TTC549 (cell line): ENCODE measurements at regions not wholly inside any gene's neighbourhood (a gene's known extent, or its start where the extent isn't known, plus 50 kb on each side); places are given as distances from the start of the nearest gene placed in this dataset.
A peak's percentile ranks its signal among the peaks of the same experiment; 100 is the strongest.

ENCODE experiments used
- FAIRE-seq: peaks from 2 replicates; lab custom pipeline; 2012; peaks lifted over from hg19 to GRCh38; lab: Jason Lieb, UNC

DNA sequence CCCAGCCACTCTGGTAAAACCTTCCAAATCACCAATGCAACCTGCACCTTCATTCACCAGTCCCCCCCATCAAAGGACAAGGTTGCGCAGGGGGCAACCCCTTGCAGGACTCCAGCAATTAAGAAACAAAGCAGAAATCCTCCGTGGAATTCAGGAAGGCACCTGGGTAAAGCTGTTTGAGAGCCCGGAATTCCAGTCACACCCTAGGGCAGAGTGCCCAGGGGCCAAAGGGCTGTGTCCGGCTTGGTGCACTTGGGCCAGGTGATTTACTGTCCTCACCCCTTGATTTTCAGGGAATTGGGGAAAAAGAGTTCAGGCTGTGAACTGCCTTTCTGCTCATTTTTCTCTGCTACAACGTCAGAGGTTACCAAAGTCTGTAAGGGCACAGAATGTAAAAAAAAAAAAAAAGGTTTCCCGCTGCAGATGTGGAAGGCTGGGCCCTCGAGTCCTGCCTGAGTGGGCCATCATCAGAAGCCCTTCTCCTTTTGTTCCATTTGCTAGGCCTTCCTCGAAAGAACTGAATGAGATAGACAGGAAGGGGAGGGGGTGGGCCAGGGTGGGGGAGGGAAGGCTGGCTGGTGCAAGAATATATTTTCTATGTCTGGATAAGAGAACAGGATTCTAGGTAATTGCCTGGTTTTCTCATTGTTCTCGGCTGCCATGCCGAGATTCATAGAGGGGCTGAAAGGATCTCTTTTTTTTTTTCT, 266.5 kb upstream of the PSMD7 start:
- no peak for FAIRE-seq

DNA sequence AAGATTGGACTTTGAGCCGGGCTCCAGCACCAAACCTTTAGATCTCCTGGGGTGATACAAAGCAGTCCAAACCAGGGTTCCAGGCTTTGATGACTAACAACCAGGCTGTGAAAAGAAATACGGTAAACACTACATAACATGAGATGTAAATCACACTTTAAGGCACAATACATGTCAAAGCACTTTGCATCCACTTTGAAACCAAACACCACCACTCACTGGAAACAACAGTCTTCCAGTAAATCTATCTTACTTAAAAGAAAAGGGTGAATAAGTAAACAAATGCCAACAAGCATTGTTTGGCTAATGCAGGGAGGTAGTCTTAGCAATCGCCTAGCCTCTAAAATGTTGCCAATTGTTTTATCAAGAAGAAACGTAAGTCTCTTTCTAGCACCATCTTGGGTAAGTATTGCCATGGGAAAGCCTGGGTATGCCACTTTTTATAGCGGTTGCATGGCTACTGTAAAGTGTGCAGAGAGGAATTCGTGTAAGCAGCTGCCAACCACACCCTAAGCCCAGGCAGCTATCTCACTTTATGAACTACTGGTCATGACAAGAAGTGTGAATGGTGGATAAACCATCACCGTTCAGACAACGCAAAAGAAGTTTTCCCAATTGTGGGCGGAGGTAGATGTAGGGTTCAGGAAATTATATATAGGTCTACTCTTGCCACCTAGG, 267.4 kb upstream of the PSMD7 start:
- FAIRE-seq: peak; percentile 93

DNA sequence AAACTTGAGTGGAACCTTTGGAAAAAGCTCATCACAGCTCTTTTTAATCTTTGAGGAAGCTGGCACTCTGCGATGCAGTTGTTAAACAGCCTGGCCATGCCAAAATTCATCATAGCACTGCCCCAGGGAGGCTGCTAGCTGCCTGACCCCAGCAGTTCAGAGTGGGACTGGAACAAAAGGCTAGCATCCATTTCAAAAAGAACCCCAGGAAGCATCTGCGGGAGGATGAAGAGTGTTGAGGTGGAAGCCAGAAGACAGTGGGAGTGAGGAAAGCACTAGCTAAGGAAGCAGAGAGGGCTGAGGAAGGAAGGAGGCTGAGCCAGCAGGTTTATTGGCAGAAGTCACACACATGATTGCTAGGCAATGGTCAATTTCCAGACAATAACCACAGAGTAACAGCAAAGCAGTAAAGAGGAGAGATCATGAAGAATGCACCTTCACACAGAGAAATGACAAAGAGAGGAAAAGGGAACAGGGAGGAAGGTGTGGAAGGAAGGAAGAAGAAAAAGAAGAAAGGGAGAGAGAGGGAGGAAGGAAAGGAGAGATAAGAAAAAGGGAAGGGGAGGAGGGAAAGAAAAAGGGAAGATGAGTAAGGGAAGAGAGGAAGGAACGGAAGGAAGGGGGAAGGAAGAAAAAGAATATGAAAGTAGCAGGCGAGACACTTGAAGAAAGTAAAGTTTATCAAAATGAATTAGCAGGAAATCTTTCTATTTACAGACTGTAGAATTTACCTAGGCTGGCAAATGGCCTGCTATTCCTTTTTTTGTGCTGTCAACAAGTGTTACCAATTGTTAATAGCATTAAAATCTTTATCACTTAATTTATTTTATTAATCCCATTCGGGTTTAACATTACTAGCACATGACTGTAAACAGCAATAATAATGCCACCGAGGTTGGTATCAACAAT, 270.0 kb upstream of the PSMD7 start:
- FAIRE-seq: no peak

DNA sequence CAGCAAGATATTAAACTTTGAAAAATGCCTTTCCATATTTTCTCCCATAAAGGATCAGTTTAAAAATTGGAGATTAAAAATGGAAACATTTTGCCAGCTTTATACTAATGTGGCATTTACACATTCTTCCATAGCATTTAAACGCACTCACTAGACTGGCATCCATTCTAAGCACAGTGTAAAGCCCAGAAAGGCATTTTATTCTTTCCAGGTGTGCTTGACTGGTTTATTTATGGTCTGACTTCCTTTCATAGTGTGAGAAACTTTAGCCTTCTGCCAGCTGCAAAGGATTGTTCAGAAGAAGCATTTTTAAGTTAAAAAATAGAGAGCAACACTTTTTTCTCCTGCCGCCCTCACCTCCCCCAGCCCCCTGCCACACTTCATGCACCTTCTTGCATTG, 271.7 kb upstream of the PSMD7 start:
- no peak for FAIRE-seq

DNA sequence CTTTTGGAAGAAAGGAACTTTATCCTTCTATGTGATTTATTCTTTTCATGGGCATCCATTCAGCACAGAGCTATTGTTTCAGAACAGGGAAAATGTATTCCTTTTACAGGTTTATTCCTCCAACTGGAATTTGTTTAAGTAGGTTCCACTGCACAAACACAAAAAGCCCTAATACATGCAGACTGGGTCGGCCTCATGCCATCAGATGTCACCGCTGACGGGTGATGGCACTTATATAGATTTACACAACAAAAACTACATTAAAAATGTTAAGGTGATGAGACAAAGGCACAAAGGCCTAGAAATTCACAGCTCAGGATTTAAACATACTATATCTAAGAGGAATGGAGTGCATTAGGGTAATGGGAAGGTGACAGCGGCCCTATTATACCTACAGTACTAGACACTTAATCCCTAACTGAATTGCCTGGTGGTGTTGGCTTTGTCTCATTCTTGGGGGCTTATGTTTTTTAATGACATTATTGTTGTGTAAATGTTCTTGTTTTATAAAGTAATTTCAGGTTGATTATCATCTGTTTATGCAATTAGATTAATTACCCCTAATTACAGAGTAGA, 276.4 kb upstream of the PSMD7 start:
- no peak for FAIRE-seq

DNA sequence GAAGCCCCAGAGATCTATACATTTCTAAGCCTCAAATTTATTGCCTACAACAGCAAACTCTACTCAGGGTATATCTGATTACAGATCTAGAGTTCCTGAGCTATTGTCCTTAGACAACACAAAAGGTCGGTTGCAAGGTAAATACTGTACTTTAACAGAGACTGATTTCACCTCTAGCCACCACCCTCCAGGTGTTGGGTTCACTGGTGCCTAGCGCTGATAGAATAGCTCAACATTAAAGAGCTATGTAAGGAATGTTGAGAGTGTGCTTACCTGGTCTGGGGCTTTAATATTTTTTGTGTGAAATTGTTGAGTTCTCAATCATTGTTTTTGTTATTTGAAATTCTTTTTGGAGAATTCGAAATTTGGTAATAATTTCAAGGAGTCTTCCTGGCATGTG, 277.0 kb upstream of the PSMD7 start:
- no peak for FAIRE-seq

DNA sequence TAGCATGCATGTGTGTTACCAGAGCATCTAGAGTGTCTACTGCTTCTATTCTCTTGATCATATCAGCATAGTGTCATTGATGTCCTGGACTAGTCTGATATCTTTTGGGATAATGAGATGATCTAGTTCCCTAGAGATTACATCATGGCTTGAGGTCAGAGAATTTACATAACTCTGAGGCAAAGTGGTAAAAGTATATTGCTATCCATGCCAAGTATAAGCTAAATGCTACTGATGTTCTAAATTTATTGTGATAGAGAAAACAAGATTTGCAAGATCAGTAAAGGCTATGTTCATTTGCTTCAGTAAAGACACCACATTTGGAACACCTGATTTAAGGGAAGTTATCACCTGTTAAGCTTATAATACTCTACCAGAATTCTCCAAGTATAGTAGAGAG, 280.7 kb upstream of the PSMD7 start:
- no peak for FAIRE-seq

DNA sequence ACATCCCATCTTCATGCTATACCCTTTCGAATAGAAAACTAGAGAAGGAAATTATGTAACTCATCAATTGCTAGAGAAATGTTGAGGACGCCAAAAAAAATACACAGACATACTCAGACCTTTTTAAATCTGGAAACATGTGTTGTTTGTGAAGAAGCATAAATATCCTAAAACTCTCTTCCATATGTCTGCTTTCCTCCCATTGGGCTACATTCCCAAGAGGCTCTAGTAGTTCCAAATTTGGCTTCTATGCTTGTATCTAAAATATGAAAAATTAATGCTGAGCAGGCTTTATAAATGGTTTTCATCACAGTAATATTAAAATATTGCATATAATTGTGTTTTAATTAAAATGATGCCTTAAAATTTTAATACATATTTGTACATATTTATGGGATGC, 297.9 kb upstream of the PSMD7 start:
- no peak for FAIRE-seq

DNA sequence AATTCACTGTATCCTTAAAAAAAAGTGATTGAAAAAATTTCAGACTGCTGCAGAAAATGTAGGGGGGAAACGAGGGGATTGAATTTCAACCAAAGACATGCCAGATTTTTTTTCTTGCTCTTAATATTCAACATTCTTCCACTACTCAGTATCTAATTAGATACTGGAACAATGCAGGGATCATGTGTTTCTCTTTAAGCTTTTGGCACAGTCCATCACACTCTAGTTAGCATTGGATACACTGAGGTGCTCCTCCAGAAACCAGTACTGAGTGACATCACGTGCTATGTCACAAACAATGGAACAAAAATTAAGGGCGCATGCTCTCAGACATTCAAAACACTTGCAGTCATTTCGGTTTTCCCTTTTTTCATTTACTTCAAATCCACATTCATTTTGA, 298.6 kb upstream of the PSMD7 start:
- no peak for FAIRE-seq

DNA sequence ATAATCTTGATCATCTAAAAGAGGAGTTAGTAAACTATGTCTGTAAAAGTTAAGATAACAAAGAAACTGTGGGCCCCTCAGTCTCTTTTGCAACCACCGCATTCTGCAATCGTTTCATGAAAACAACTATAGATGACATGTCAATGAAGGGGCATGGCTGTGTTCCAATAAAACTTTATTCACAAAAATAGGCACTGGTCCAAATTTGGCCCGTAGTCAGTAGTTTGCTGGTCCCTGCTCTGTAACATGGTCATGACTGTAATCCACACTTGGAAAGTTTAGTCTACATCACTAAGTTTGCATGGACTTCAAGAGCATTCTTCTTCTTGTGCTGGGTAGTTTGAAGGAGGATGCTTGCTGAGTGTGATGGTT, 299.3 kb upstream of the PSMD7 start:
- no peak for FAIRE-seq

DNA sequence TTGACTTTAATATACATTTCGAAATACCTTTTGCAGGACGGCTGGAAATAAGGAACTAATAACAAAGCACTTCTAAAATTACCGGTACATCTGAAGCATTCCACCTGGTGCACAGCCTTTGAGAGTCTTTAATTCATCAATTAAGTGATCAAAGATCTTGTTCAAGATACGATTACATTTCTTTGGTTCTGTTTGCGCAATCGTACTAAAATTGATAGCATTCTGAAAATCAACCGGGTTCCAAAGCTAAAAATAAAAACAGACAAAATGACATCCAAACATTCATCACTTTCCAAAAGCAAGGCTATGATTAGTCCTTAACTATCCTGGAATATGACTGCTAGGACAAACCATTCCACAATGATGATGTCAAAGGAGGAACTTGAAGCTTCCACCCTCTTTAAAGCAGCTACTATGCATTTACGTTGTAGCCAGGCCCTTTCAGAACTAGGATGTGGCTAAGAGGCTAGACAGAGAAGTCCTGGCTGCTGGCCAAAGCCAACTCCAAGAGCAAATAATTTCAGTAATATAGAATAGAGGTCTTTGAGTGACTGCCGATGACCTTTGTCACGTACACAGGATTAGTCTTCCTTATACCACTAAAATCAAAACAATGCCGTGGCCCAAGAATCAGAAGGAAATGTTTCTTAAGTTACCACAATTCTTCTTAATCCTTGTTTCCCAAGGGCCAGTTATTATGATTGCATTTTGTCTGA, 299.8 kb upstream of the PSMD7 start:
- FAIRE-seq: no peak

DNA sequence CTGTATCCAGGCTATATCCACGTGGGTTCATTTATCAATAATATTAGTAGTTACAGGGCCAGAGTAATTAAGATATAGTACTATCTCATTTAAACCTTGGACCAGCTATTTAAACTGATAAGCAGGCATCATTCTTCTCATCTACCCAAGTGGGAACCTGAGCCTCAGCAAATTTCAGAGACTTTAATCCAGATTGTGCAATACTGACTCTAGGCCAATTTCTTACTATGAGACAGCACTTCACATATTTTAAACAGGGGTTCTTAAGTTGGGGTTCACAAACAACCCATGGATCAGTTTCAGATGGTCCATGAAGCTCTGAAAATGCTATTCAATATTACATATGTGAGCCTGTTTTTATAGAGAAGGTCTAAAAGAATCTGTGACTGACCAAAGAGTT, 302.7 kb upstream of the PSMD7 start:
- FAIRE-seq: no peak

DNA sequence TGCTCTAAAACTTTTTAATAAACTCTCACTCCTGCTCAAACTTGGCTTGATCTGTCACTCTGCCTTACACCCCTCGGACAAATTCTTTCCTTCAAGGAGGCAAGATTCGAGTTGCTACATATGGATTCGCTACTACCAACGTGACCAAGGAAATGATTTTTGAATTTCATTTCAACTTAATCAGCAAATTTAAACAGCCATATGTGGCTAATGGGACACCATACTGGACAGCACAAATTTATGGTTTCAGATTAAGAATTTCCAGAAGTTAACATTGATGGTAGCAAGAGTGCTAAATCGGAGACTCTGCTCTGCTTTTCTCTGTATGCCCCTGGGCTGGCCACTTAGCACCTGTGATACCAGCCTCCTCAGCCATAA, 318.2 kb upstream of the PSMD7 start:
- FAIRE-seq: no peak

DNA sequence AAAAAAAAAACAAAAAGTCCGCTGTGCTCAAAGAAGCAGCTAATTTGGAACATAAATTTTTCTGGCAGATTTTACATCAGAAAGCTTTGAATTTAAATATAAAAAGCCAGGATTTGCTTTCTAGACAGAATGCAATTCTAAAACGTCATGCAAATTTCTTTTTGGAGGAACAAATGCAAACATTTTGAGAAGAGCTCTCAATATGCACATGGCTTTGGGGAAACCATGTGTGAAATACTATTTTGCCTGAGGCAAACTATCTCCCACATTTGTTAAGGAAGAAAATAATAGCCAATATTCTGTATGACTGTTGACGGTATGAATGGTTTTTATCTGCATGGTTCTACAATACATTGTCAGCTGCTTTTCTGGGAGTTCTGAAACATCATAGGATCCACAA, 320.0 kb upstream of the PSMD7 start:
- no peak for FAIRE-seq

DNA sequence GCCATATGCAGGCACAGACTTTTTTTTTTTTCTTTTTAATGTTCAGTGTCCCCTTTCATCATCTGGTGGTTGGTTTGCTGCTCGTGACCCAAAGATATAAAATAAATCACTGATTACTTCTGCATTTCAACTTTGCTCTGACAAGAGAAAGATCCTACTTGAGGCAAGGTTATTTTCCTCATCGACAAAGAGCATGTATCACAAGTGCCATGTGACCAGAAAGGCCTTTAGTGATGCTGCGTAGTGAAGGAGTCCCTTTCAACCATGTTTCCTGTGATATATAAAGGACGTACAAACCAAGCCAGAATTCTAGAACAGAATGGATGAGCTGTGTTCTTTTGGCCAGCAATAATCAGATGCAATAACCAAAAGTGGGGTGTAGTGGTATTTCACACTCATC, 323.4 kb upstream of the PSMD7 start:
- FAIRE-seq: no peak

DNA sequence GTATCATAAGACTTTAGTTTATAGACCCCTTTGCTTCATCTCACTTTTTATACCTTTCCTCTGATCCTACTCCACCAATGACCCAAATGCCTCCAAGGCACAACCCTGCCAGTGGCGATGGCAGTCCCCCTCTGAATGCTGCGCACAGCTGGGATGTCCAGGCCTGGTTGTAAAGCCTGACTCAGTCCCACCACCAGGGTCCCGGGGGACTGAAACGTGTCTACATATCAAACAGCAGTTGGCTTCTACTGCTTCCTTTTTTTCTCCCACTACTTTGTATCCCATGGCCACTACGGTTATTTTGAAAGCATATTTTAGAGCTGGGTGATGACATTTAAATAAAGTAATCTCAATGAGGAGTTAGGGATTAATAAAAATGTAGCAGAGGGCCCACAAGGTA, 329.8 kb upstream of the PSMD7 start:
- FAIRE-seq: no peak

DNA sequence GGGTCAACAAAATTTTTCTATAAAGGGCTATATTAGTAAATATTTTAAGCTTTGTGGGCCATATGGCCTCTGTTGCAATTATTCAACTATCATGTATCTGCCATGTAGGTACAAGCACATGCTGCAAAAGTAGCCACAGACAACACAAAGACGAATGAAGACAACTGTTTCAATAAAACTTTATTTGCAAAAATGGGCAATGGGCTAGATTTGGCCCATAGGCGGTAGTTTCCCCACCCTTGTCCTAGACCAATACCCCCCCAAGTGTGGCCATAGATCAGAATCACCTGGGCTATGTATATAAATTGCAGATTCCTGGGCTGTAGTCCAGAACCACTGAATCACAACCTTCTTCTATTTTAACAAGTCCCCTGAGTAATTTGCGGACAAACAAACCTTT, 331.0 kb upstream of the PSMD7 start:
- FAIRE-seq: no peak

DNA sequence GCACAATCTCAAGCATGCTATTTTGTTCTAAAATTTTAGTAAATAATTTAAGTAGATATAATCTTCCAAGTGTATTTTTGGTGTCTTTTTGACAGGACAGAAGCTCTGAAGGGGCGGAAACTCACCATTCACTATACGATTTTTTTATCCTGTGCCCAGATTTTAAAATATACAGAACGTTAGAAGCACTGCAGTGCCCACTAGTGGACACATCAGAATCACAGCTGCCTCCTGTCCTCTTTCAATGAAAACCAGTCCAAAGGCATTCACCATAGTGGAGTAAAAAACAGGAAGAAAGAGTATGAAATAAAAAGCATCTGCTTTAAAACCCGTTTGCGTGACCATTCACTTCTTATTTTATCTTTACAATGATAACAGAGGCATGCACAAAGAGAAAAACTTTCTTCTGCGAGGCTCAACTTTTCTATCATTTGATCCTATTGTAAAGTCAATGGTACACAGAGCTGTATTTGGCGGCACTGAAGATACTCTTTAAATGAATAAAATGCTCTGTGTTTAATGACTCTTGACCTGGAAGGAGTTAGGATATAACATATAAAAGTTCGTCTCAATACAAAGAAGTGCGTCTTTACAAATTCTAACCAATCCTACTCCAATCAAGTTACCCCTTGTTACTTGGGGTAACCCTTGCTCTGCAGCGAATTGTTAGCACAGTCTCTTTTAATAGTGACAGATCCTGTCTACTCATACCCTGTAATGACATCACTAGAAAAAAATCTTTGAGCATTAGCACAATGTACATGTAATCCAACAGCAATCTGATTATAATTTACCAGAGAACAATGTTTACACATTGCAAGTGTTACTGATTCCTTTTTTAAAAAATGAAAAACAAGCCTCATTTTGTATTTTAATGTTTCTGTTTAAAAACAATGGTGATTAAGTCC, 339.8 kb upstream of the PSMD7 start:
- peak; percentile 96 for FAIRE-seq

DNA sequence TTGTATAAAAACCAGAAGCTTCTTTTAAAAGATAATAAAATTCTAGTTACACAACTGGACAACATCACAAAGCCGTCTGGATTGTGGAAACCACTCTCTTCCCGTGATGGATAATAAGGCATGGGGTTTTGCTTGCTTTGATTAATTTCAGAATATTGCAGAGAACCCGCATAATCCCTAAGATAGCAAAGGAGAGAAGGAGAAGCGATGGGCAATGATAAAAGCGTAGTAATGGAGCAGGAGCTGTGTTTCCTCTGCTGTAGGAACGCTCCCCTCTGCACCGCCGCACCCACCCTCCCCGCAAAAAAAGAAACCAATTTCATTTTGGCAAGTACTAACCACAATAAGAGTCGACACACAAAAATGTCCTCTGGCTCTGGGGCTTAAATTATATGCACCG, 340.9 kb upstream of the PSMD7 start:
- peak; percentile 67 for FAIRE-seq

DNA sequence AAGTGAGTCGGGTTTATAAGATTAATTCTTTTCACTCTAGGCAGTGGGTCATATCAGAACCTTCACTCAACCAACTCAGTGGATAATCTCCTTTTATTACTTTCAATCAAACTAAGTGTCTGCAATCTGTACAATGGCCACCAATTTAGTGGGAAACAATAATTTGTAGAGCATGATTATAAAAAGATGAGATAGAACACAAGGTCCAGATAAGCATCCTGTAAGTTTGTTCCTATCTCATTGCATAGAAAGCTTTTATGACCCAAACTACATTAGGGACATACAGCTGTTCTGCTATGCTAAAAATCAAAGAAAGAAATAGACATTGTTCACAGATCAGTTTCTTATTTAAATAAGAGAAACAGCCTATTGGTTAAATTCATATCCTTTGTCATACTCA, 341.4 kb upstream of the PSMD7 start:
- peak; percentile 11 for FAIRE-seq

DNA sequence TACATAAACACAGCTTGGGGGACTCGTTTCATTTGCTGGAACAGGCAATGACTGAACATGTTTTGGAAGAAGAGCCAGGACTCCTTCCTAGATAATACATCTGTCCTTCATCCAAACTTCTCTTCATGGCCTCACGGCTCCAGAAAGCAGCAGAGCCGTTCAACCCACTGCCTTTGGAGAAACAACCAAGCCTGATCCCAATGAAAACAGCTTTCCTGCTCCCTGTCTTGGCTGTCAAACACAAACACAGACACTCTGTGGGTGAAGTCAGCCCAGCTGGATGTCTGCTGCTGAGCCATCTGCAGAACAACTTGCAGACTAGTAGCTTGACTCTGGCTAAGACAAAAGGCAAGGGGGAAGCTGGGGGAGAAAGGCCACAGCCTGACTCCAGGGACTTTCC, 345.1 kb upstream of the PSMD7 start:
- no peak for FAIRE-seq
